Keratinocyte (primary cell): ENCODE measurements at regions not wholly inside any gene's neighbourhood (a gene's known extent, or its start where the extent isn't known, plus 50 kb on each side); places are given as distances from the start of the nearest gene placed in this dataset.

Experiments
- DNase-seq: peaks from one replicate; pipeline ENCODE4 v3.0.0-alpha.2; 2011; ENCODE audit warnings: low read depth, missing footprints, low spot score
- FAIRE-seq: peaks from 2 replicates; lab custom pipeline; 2011; peaks lifted over from hg19 to GRCh38; lab: Jason Lieb, UNC
- H2AFZ ChIP-seq: 2 replicates; pipeline ENCODE4 v1.6.0; 2012; ENCODE audit warnings: low read length, control low read depth, inconsistent platforms; ENCODE audit not compliant: control insufficient read depth
- H3K27ac ChIP-seq: 2 replicates; pipeline ENCODE4 v1.5.1; 2011; ENCODE audit warnings: low read length; ENCODE audit not compliant: control insufficient read depth, insufficient read depth
- H3K27me3 ChIP-seq: 3 replicates; pipeline ENCODE4 v1.6.0; 2011; ENCODE audit warnings: low read length; ENCODE audit not compliant: control insufficient read depth, insufficient read depth; ENCODE audit errors: extremely low read depth
- H3K36me3 ChIP-seq, 2 experiments: 2 replicates in 1 of 2; 3 replicates in 1 of 2; pipeline ENCODE4 v1.5.1; 2011; ENCODE audit warnings: low read length in 2 of 2, mild to moderate bottlenecking in 1 of 2; ENCODE audit not compliant: control insufficient read depth in 2 of 2, insufficient read depth in 2 of 2; ENCODE audit errors: extremely low read depth in 1 of 2
- H3K4me1 ChIP-seq: 3 replicates; pipeline ENCODE4 v1.5.1; 2011; ENCODE audit warnings: low read length; ENCODE audit not compliant: control insufficient read depth, insufficient read depth; ENCODE audit errors: extremely low read depth
- H3K4me2 ChIP-seq: 3 replicates; pipeline ENCODE4 v1.6.0; 2011; ENCODE audit warnings: low read depth, low read length; ENCODE audit not compliant: control insufficient read depth, insufficient read depth; ENCODE audit errors: extremely low read depth
- H3K4me3 ChIP-seq, 3 experiments: fragments of 200-600 bp in 1 of 3; sonication (generic) in 1 of 3; 2 replicates in 2 of 3; 3 replicates in 1 of 3; pipeline ENCODE4 v1.5.1; 2011 to 2016; ENCODE audit warnings: low read length in 3 of 3, mild to moderate bottlenecking in 3 of 3, control low read depth in 2 of 3, inconsistent platforms in 1 of 3, low read depth in 1 of 3, mixed read lengths in 1 of 3, mixed run types in 1 of 3, moderate library complexity in 1 of 3; ENCODE audit not compliant: control insufficient read depth in 2 of 3, insufficient read depth in 2 of 3; ENCODE audit errors: extremely low read depth in 1 of 3
- H3K79me2 ChIP-seq: 2 replicates; pipeline ENCODE4 v1.6.0; 2012; ENCODE audit warnings: low read length; ENCODE audit not compliant: control insufficient read depth, insufficient read depth
- H3K9ac ChIP-seq: 3 replicates; pipeline ENCODE4 v1.6.0; 2011; ENCODE audit warnings: low read length; ENCODE audit not compliant: control insufficient read depth, insufficient read depth; ENCODE audit errors: extremely low read depth
- H3K9me1 ChIP-seq: 3 replicates; pipeline ENCODE4 v1.6.0; 2011; ENCODE audit warnings: low read length; ENCODE audit not compliant: control insufficient read depth, insufficient read depth; ENCODE audit errors: extremely low read depth
- H3K9me3 ChIP-seq: 2 replicates; pipeline ENCODE4 v1.5.1; 2012; ENCODE audit warnings: low read depth, low read length; ENCODE audit not compliant: control insufficient read depth
- H4K20me1 ChIP-seq: 3 replicates; pipeline ENCODE4 v1.6.0; 2011; ENCODE audit warnings: low read length; ENCODE audit not compliant: control insufficient read depth, insufficient read depth; ENCODE audit errors: extremely low read depth
- CTCF ChIP-seq, 3 experiments: IDR thresholded peaks in 1 of 3; conservative IDR thresholded peaks in 1 of 3; optimal IDR thresholded peaks in 1 of 3; 2 replicates in 2 of 3; 3 replicates in 1 of 3; pipeline versions ENCODE3 to v1.5.1; 2011; ENCODE audit warnings: low read length in 3 of 3, mild to moderate bottlenecking in 3 of 3, moderate library complexity in 2 of 3, control low read depth in 1 of 3, inconsistent platforms in 1 of 3; ENCODE audit not compliant: insufficient read depth in 2 of 3; ENCODE audit errors: extremely low read depth in 1 of 3
- EZH2 ChIP-seq: IDR thresholded peaks from one replicate; pipeline ENCODE4 v1.6.1; 2012; ENCODE audit warnings: inconsistent platforms, mild to moderate bottlenecking, low read length, moderate library complexity
- dilution Hi-C: fragments of 300-500 bp; cut with MboI; formaldehyde crosslinking; loops from one replicate; pipeline ENCODE4 v1.7.0; 2020; ENCODE audit warnings: low sequenced_read_pairs; ENCODE audit not compliant: extremely low pct_ligation_motif_present

- no peaks in the 10 kb centered on the region for H3K9me3 ChIP-seq
- H3K4me3 ChIP-seq: no peak overlapping the region
- no peaks in the 10 kb centered on the region for H4K20me1 ChIP-seq
- FAIRE-seq (no peak), DNase-seq (no peak)
- peaks cover 3% of the 10 kb centered on the region for H3K27me3 ChIP-seq
- H3K9ac ChIP-seq: no peak overlapping the region
- no peak overlapping the region for H3K27ac ChIP-seq
- dilution Hi-C loops: no loop called here
- TF ChIP-seq CTCF (optimal IDR thresholded peaks at IDR 0.05 in 1 of 3, IDR thresholded peaks at IDR 0.05 in 1 of 3, conservative IDR thresholded peaks at IDR 0.05 in 1 of 3; ENCODE audit: extremely low read depth in 1 of 3, insufficient read depth in 2 of 3, low read length in 3 of 3): no peak
- TF ChIP-seq EZH2: no peak
- H3K4me2 ChIP-seq: no peak overlapping the region
- H2AFZ ChIP-seq: no peak overlapping the region
- no peaks in the 10 kb centered on the region for H3K4me1 ChIP-seq
- no peaks in the 10 kb centered on the region for H3K79me2 ChIP-seq
- no peaks in the 10 kb centered on the region for H3K9me1 ChIP-seq
- H3K36me3 ChIP-seq: no peaks in the 10 kb centered on the region
Observed at GRCh38 chr1:22326372-22326915, 125.2 kb upstream of the ZBTB40 start.

GRCh38 chr1:22326931-22327330, 124.7 kb upstream of the ZBTB40 start:
- Histone ChIP-seq H3K27ac (no peak overlapping the region), H3K27me3 (peaks cover 3% of the 10 kb centered on the region), H2AFZ (no peak overlapping the region), H3K9ac (no peak overlapping the region), H3K9me3 (no peaks in the 10 kb centered on the region), H3K4me2 (no peak overlapping the region), H3K79me2 (no peaks in the 10 kb centered on the region), H3K9me1 (no peaks in the 10 kb centered on the region), H3K36me3 (no peaks in the 10 kb centered on the region), H3K4me3 (no peak overlapping the region), H3K4me1 (no peaks in the 10 kb centered on the region), H4K20me1 (no peaks in the 10 kb centered on the region)
- TF ChIP-seq EZH2: no peak
- no peak for TF ChIP-seq CTCF (optimal IDR thresholded peaks at IDR 0.05 in 1 of 3, IDR thresholded peaks at IDR 0.05 in 1 of 3, conservative IDR thresholded peaks at IDR 0.05 in 1 of 3; ENCODE audit: extremely low read depth in 1 of 3, insufficient read depth in 2 of 3, low read length in 3 of 3)
- FAIRE-seq (no peak), DNase-seq (no peak)
- dilution Hi-C loops: no loop called here
